ENCODE measurements at regions not wholly inside any gene's neighbourhood (a gene's known extent, or its start where the extent isn't known, plus 50 kb on each side); places are given as distances from the start of the nearest gene placed in this dataset.

GRCh38 chr4:123878976-123879375 is 482.4 kb downstream of the SPRY1 start:
- no peak for DNase-seq (ENCODE audit: low read depth in 3 of 3)

- no peak for DNase-seq (ENCODE audit: low read depth in 3 of 3)
Measured at GRCh38 chr4:123880631-123881030, 484.0 kb downstream of the SPRY1 start.

DNA sequence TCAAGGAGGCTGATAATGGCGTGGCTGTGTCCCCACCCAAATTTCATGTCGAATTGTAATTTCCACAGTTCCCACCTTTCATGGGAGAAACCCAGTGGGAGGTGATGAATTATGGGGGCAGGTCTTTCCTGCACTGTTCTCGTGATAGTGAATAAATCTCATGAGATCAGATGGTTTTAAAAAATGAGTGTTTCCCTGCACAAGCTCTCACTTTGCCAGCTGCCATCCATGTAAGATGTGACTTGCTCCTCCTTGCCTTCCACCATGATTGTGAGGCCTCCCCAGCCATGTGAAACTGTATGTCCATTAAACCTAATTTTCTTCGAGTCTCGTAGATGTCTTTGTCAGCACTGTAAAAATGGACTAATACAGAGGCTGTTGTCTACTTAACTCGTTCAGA is 488.3 kb downstream of the SPRY1 start:
- no peak for DNase-seq (ENCODE audit: low read depth in 3 of 3)

- DNase-seq (ENCODE audit: low read depth in 3 of 3): no peak
Measured at GRCh38 chr4:123889507-123889906, 492.9 kb downstream of the SPRY1 start.

DNA sequence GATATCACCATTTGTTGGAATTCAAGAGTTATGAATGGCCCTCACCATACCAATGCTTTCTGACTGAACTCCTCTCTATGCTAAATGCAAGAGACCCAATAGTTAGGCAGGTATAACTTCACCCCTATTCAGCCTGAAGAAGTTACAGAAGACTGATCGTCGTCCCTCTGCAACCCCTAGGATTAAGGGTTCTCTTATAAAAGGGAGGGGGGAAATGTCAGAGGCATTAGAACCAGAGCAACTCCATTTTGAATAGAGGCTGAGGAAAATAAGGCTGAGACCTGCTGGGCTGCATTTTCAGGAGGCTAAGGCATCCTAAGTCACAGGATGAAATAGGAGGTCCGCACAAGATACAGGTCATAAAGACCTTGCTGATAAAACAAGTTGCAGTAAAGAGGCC is 494.3 kb downstream of the SPRY1 start:
- DNase-seq (ENCODE audit: low read depth in 3 of 3): no peak

DNA sequence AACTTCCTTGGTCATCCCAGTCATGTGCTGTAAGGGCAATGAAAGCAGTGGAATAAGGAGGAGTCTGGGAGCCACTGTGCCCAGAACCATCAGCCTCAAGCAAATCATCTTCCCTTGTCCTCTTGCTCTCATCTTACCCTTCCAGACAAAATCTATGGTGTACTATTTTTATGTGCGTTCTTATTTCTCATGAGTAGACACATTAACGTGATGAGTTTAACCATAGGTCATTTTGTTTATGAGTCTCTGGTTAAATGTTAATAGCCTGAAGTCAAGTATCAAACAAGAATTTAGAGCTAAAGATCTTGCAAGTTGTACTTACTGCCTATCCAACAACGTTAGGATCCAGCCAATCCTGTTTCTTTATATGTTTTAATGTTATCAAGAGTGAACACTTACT is 495.3 kb downstream of the SPRY1 start:
- DNase-seq (ENCODE audit: low read depth in 3 of 3): no peak

DNA sequence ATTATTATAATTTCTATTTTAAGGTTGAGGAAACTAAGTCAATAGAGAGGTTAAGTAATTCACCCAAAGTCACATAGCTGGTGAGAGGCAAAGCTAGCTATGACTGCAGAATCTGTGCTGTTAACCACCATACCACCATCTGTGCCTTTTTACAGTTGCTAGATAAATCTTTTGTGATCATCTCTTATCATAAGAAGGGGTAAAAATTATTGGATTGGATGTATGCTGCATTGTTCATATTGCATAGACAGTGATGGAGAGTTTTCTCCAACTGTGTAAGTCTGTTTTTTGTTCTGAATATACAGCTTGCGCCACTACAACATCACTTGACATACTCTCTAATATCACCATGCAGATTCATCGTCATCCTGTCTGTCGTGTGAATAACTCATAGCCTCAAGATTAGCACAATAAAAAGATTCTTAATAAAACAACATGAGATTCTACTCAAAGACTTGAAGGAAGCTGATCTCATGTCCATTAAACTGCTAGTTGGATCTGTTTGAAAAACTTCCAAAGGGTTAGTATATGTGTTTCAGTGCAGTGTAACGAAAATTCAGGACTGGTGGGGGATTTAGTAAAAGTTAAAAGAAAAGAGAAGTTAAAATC is 495.9 kb downstream of the SPRY1 start:
- no peak for DNase-seq (ENCODE audit: low read depth in 3 of 3)

DNA sequence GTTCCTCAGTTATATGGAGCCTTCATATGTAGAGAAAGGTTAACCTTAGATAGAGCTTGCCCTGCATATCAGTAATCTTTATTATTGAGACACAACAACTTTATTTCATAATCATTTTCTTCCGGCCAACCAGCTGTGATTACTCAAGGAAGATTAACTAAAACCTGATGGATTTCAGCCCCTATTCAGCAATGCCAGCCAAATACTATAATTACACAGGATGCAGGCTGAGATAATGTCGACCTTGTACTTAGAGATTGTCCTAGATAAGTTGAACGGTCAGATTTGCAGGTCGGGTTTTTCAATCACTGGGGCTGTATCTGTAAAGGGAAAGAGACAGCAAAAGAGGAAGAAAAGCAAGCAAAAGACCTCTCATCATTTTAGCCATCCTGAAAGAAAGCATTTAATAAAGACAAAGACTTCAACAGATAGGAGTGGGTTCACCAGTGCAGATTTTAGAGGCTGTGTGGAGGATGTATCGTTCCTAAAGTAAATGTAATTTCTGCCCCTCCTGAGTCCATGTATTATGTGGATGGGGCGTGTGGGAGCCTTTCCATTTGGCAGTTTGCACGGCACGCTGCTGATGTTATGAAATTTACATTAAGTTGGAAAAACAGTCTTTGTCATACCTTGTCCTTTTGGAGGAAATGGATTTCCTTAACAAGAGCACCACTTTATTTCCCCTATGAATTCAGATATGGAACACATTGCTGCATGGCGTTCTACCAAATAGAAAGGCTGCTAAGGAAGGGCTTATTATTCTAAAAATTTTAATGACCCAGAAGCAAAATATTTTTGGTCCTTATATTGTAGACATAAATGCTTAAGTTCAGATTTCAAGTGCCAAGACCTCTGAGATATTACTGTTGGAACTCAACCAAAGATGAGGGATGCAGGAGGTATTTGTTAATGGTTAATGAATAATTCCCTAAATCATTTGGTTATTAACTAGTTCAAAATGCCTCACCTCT is 496.7 kb downstream of the SPRY1 start:
- no peak for DNase-seq (ENCODE audit: low read depth in 3 of 3)

DNA sequence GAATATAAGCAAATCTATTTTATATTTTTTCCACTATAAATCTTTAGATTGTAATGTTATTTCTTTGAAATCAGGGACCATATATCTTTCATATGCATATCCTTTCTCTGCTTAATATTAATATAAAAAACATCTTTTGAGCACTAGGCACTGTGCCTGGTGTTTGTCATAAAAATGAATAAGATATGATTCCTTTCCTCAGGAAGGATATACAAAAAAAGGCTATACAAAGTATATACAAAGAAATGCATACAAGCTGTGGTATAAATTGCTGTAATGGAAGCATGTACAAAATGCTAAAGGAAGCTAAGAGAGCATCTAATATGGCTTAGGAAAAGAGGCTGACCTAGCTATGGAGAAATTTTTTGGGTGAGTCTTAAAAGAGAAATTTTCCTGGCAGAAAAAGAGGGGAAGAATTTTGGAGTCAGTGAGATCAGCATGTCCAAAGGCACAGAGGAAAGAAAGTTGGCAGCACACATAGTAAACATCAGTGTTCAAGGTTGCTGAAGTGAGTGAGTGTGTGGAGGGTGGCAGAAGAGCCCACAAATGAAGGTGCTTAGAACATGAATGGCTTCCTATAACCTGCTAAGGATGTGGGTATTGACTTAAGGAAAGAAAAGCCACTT is 500.0 kb downstream of the SPRY1 start:
- DNase-seq (ENCODE audit: low read depth in 3 of 3): no peak

- DNase-seq (ENCODE audit: low read depth in 3 of 3): no peak
Measured at GRCh38 chr4:123898946-123899666, 502.5 kb downstream of the SPRY1 start.

- no peak for DNase-seq (ENCODE audit: low read depth in 3 of 3)
Measured at GRCh38 chr4:123904882-123905281, 508.3 kb downstream of the SPRY1 start.

- no peak for DNase-seq (ENCODE audit: low read depth in 3 of 3)
Measured at GRCh38 chr4:123913598-123913997, 517.0 kb downstream of the SPRY1 start.

DNA sequence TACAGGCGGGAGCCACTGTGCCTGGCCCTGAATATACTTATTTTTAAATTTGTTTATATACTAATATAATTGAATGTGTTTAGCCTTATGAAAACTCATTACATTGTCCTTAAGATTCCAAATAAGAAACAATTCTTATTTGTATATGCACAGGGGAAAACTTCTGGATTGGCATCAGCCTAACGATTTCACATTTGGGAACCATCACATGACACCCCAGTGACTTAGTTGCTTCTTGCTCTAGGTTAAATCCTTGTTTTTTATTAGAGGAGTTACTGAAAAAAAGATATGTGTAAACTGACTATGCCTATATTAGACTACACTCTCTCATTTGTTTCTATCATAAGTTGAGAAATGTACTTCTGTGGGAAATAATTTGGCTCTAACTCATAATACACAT is 520.2 kb downstream of the SPRY1 start:
- no peak for DNase-seq (ENCODE audit: low read depth in 3 of 3)

GRCh38 chr4:123919576-123920098 is 523.0 kb downstream of the SPRY1 start:
- no peak for DNase-seq (ENCODE audit: low read depth in 3 of 3)

GRCh38 chr4:123921339-123921738 is 524.7 kb downstream of the SPRY1 start:
- DNase-seq (ENCODE audit: low read depth in 3 of 3): no peak

GRCh38 chr4:123922847-123923246 is 526.3 kb downstream of the SPRY1 start:
- DNase-seq (ENCODE audit: low read depth in 3 of 3): no peak

DNA sequence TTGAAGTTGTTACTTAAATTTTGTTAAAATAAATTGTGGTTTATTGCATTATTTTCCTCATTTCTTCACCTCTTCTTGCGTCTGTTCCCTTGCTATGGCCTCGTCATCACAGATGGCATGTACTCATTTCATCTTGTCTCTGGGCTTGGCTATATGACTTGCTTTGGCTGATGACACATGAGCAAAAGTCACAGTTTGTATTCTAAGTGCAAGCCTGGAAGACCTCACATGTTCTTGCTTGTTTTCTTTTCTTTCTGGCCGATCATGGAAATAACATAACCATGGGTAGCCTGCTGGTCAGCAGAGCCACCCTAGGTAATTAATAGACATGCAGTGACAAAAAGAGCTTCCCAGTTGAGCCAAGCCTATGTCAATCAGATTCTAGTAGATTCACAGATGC is 527.9 kb downstream of the SPRY1 start:
- no peak for DNase-seq (ENCODE audit: low read depth in 3 of 3)

GRCh38 chr4:123929565-123929964 is 533.0 kb downstream of the SPRY1 start:
- no peak for DNase-seq (ENCODE audit: low read depth in 3 of 3)

GRCh38 chr4:123930996-123931395 is 534.4 kb downstream of the SPRY1 start:
- no peak for DNase-seq (ENCODE audit: low read depth in 3 of 3)

GRCh38 chr4:123934096-123934495 is 537.5 kb downstream of the SPRY1 start:
- DNase-seq (ENCODE audit: low read depth in 3 of 3): no peak

GRCh38 chr4:123936621-123937043 is 540.0 kb downstream of the SPRY1 start:
- DNase-seq (ENCODE audit: low read depth in 3 of 3): no peak

- no peak for DNase-seq (ENCODE audit: low read depth in 3 of 3)
Measured at GRCh38 chr4:123937581-123937980, 541.0 kb downstream of the SPRY1 start.

Measured in stimulated activated CD4-positive, alpha-beta T cell treated with anti-CD3 and anti-CD28 coated beads, TNF-alpha, amount 100 ng/mL, for 24 hours (primary cell).